ENCODE measurements at regions not wholly inside any gene's neighbourhood (a gene's known extent, or its start where the extent isn't known, plus 50 kb on each side); places are given as distances from the start of the nearest gene placed in this dataset.
"Not testable (repeated sequence)": the region's sequence is repeated elsewhere in the genome, so short reads cannot be mapped to it uniquely, and the experiment has no call there.

DNA sequence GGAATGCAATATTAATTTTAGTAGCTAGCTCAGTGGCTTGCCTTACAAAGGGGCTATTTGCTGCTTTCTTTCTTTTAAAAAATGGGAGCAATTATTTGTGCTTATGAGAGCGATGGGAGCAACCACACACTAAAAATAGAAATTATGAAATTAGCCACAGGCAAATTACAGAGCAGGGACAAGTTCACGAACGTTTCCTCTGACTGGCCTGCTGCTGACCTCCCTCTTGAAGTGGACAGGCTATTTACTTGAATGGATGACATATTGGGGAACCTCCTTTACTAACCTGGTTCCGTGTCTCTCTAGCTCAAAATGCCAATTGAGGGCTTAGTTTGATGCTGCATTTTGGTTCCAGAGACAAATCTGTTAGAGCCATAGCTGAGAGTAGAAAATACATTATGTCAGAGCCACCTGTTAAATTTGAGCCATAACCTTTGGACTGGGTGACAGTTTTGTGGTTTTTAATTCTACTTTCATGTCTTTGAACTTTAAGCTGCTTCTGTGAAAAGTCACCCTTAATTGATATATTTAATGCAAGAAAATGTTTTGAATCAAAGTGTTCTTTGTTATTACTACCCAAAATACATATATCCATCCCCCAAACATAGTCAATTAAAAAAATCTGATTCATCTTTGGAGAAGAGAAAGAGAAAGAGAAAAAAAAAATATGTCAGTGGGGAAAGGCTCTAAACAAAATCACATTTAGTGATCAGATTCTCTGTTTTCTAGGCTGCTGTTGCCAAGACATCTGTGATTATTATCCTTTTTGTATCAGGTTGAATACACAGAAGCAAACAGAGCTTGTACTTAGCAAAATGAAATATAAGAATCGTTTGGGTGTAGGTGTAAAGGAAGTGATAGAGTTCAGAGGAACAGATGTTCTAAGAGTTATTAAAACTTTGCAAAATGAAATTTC, 351.9 kb downstream of the ADGRL2 start:
- in situ Hi-C loops (cut with HindIII; ENCODE audit: low sequenced_read_pairs), result no loop called here

DNA sequence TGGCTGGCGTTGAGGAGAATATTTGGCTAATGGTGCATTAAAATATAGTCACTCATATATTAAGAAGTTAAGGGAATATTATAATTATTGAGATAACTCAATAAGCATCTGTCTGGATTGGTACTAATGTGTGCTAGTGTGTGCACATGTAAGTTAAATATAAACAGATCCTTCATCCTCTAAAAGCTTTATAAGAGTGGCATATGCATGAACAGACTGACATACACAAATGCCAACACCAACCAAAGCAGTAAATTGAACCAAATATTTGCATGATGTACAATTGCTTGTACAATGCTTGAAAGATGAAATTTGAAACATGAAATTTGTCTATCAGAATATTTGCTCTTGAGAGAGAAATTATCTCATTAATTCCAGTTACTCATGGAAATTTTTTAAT, 344.9 kb downstream of the ADGRL2 start:
- in situ Hi-C loops (cut with HindIII; ENCODE audit: low sequenced_read_pairs), result no loop called here

DNA sequence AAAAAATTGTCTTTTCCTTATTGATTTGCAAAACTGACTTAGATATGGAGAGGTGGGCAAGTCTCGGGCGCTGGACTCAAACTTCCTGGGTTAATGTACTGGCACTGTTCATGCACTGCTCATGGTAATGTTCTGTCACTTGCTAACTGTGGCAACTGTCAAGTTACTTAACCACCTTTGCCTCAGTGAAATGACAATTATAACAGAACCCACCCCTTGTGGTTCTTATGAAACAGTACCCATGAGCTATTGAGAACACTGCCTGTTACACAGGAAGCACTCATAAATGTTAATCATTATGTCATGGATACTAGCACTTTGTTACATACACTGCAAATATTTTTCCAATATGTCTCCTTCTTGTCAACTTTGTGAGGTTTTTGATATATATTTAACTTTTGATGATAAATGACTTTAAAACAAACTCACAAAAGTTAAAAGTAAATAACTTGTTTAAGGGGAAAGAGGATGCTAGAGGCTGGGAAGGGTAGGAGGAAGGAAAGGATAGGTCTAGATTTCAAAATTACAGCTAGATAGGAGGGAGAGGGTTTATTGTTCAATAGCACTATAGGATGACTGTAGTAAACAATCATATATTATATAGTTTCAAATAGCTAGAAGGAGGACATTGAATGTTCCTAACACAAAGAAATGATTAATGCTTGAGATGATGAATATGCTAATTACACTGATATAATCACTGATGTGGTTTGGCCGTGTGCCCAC, 342.5 kb downstream of the ADGRL2 start:
- in situ Hi-C loops (cut with HindIII; ENCODE audit: low sequenced_read_pairs), result no loop called here

DNA sequence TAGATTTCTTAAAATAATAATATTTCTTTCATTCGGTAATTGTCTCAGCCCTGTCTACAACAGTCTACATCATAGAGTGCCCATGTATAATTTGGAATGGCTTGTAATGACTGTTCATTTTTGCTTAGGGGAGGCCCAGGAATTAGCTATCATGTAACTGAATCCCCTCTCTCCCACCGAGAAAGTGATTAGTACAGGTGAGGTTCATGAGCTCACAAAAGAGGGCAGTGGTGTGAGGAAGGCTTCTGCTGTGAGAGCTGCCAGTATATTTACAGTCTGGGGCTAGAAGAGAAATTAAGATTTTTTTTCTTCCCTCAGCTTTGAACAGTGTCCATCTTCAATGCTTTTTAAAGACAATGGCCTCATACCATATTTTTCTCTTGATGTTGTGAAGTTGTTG, 340.7 kb downstream of the ADGRL2 start:
- in situ Hi-C loops (cut with HindIII; ENCODE audit: low sequenced_read_pairs), result no loop called here

DNA sequence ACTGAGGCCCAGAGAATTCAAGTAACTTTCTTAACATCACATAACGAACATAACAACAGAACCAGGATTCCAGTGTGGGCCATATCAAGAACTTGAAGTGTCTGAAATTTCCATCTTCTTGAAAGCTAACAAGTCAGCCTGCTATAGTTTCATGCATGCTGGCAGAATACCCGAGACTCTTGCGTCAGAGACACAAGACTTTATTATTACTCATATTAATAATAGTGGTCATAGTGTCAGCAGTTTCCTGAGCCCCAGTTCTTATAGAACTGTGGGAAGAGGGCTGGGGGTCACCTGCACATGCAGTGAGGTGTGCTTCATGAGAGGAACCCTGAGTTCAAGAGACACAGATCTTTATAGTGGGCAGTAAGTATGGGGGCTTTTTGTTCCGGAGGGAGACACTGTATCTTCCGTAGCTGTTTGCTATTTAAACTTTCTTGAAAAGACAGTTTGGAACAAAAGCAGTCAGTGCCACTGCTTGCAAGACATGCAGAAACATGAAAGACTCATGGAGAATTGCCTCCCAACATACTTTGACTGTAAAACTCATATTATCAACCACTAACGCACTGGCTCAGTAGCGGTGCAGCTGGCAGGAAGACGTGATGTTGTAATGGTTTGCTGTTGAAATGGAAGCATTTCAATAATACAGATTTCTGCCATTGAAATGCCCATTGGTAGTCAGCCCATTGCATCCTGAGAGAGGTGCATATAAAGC, 339.2 kb downstream of the ADGRL2 start:
- in situ Hi-C loops (cut with HindIII; ENCODE audit: low sequenced_read_pairs), result no loop called here

DNA sequence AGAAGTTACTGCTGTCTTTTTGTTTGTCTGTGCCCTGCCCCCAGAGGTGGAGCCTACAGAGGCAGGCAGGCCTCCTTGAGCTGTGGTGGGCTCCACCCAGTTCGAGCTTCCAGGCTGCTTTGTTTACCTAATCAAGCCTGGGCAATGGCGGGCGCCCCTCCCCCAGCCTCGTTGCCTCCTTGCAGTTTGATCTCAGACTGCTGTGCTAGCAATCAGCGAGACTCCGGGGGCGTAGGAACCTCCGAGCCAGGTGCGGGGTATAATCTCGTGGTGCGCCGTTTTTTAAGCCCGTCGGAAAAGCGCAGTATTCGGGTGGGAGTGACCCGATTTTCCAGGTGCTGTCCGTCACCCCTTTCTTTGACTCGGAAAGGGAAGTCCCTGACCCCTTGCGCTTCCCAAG, 335.6 kb downstream of the ADGRL2 start:
- in situ Hi-C loops (cut with HindIII; ENCODE audit: low sequenced_read_pairs), result not testable (repeated sequence)

DNA sequence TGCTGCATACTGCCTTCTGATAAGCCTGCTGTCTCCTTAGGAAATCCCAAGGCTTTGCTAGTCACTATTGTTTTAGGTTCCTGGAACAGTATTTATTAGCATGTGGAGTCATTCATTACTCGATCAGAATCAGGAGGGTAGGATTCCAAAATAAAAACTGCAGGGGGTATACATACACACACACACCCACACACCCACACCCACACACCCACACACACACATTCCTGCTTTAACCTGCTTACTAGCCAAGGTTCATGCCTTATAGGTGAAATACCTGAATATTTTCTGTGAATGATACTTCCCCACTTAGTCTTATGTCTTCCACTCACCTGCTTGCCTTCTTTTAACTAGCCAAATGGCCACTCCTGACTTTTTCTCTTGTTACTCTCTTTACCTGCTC, 325.1 kb downstream of the ADGRL2 start:
- in situ Hi-C loops (cut with HindIII; ENCODE audit: low sequenced_read_pairs), result no loop called here

DNA sequence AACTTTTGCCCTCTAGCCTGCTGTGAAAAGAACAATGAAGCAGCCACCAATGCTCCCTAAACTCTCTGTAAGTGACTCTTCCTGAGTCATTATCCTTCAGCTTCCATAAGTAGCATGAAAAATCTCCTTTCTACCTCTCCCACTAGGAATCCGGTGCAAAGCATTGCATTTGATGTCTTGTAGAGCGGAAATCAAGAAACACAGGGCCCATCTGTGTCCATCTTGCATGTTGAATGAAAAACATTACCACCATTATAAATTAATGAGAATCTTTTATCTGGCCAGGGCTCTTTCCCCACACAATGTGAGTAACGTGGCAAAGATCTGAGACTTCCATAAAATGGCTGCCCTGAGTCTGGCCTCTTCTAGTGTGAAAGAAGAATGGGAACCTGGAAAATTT, 324.4 kb downstream of the ADGRL2 start:
- in situ Hi-C loops (cut with HindIII; ENCODE audit: low sequenced_read_pairs), result no loop called here

DNA sequence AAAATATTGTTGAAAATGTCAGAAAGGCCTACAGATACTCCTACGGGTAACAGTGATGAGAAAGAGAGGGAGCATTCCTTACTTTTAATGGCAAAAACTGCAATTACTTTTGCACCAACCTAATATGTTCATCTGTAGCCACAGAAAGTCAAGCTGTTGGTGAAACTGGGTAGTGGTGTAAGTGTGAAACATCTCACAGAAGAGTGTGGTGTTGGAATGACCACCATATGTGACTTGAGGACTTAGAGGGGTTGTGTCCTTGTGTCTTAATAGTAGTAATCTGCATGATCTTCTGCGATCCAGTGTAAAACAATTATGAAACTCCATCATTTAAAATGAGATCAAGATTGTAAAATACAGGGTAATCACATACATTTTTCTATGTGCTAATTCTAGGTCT, 320.7 kb downstream of the ADGRL2 start:
- in situ Hi-C loops (cut with HindIII; ENCODE audit: low sequenced_read_pairs), result no loop called here

DNA sequence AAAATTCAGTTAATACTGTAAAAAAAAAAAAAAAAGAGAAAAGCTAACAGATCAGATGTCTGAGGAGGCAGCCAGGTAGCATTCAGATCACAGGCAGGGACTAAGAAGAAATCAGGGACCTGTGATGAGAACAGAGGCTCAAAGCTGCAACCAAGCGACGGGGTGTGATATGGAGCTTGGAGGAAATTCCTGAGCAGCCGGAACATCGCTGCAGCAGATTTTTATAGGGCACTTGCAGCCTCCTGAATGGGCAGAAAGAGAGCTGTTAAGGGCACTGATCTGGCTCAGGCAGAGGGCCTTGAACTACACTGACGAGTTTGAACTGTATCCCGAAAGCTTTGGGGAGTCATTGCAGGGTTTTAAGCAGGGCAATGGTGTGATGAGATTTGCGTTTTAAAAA, 315.4 kb downstream of the ADGRL2 start:
- in situ Hi-C loops (cut with HindIII; ENCODE audit: low sequenced_read_pairs), result no loop called here

DNA sequence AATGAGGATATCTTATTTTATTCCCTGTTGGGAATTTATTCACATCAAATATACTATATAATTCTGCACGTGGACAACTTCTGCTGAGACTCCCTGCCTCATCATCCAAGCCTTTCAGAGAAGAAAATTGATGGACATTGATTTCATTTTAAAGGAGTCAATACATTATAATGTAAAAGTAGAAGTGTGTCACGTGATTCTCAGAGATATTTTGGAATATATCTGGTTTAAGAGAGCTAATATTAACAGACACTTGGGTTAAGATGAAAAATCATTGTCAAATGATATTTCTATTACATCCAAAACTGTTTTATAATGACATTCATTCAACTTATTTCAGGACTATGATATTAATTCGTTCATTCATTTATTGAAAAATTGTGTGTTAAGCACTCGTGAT, 314.2 kb downstream of the ADGRL2 start:
- in situ Hi-C loops (cut with HindIII; ENCODE audit: low sequenced_read_pairs), result no loop called here

DNA sequence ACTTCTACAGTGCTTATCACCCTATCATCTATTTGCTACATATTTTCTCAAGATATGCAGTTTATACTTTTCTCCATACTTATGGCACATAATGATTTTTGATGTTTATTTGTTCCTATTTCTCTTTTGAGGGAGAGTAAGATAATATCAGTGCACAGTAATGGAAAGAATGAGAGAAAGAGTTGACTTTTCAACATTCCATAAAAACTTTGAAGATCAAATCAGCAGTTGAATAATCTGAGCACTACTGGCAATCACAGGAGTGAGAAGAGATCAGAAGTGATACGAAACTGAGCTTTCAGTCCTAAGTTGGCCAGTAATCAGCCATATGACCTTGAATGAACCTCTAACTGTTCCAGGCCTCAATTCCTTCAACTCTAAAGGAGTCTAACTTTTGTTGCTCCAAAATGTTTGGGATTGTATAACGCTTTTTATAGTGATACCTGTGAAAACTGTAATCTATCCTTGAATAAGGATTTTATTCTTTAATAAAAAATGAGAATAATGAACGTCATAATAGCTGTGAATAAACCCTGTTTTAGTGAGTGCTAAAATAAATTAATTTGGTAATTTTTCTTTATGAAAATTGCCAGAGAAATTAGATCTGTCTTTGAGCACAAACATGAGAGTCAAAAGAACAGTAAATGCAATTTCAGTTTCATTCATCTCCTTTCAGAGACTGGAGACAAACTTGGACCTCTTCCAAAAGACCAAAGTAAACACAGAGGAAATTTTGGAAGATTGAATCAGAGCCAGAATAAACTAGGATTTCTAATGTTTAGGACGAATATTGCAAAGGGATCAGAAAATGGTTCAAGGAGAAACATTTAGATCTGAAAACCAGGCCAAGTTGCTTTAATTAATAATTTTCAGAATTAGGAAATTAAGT, 309.9 kb downstream of the ADGRL2 start:
- in situ Hi-C loops (cut with HindIII; ENCODE audit: low sequenced_read_pairs), result no loop called here

DNA sequence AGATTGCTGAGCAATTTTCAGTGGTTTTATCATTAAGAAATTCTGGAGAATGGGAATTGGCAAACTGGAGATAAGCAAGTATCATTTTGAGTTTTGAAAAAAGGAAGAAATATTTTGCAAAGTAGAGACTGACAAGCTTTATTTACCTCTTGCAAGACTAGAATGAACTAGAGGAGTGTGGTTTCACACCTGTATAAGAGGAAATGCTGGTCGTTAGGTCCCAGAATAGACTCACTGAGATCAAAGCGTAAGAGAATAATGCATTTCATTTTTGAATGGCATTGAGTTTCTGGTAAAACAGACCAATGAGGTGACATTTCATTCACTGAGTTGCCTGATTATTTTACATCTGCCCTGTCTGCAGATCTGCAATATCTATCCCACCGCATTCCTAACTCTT, 308.1 kb downstream of the ADGRL2 start:
- in situ Hi-C loops (cut with HindIII; ENCODE audit: low sequenced_read_pairs), result no loop called here

DNA sequence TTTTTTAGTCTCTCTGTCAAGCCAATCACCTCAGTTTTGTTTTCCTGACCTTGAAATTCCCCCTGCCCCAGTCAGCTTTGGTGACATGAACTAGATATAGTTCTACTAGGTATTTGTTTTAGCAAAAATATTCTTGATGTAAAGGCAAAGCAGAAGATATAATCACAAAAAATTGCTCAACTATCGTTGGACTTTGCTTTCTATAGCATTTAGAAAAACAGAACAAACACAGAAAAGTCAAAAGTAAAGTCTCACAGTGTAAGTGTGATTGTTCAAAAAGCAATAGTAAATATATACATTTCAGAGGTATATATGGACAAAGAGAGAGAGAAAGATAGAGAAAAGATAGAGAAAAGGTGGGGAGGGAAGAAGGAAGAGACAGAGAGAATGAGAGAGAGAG, 305.9 kb downstream of the ADGRL2 start:
- in situ Hi-C loops (cut with HindIII; ENCODE audit: low sequenced_read_pairs), result no loop called here

DNA sequence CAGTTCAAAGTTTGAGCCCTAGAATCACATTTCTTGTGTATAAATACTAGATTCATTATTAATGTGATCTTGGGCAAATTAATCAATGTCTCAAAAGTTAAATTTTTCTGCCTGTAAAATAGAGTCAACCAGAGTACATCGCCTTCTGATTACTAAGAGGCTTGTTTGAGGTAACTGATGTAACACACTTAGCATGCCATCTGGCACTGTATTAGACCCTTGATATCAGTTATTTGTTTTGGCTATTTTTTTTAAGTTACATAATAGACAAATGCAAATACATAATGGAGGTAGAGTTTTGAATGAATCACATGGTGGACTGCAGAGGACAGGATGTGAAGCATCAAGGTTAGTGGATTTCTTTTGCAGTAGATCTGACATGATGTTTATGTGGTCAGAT, 298.4 kb downstream of the ADGRL2 start:
- in situ Hi-C loops (cut with HindIII; ENCODE audit: low sequenced_read_pairs), result no loop called here

DNA sequence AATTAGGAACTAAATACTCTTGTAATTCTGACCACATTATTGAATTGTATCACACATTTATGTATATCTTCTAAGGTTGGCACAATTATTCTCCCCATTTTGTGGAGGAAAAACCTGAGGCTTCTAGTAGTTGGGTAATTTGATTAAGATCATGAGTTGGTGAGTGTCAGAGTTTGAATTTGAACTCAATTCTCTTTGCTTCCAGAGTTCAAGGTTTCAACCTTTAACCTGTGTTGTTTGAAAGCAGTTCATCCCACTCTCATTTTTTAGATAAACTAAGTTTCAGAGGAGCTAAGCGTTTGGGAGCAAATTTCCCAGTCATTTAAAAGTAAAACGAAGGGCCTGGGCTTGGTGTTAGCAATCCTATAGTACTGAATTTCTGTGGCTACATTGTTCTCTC, 293.4 kb downstream of the ADGRL2 start:
- in situ Hi-C loops (cut with HindIII; ENCODE audit: low sequenced_read_pairs), result no loop called here

DNA sequence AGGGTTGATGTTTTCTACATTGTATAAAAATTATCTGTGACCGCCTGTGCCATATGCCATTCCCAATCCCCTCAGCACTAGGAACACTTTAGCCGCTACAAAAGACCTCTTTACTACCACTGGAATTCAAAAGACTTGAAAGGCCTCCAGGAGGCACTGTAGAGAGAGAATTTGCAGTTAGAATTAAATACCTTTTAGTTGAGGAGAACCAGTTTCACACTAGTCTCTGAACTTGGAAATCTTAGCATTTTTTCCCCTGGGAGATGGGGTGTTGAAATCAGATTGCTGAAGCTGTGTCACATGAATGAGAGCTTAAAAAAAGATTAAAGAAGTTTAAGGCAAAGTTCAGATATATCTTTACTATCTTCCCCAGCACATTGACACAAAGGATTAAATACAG, 291.0 kb downstream of the ADGRL2 start:
- in situ Hi-C loops (cut with HindIII; ENCODE audit: low sequenced_read_pairs), result no loop called here

DNA sequence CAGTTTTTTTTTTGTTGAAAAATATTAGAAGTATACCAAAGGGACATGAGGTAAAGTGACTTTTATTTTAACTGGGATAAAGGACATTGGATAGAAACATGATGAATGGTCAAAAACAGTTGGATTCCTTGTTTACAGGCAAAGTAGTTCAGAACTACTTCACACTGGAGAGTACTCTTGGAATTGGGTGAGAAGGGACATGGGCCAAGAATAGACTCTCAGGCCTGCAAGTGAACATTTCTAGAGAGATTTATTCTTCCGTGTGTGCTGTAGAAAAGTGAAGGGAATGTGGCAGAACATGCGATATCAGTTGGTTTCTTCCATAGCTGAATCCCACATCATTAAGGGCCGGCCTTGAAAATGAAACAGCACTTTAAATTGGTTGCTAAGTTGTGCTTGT, 290.5 kb downstream of the ADGRL2 start:
- in situ Hi-C loops (cut with HindIII; ENCODE audit: low sequenced_read_pairs), result no loop called here

DNA sequence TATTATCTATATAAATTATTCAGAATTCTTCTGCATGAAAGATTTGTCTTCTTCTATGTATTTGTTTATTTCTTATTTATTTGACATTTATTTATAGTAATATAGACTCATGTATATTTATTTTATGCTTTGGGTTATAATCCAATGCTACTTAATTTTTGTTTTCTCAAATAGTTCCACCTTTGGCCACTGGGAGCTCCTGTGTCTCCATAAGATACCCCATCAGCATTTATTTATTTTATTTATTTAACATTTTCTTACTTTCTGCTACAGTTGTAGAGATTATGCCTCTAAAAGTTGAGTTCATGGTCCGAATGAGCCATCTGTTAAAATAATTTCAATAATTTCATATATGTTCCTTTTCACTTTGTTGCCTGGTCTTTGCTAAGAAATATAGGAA, 289.4 kb downstream of the ADGRL2 start:
- in situ Hi-C loops (cut with HindIII; ENCODE audit: low sequenced_read_pairs), result no loop called here

DNA sequence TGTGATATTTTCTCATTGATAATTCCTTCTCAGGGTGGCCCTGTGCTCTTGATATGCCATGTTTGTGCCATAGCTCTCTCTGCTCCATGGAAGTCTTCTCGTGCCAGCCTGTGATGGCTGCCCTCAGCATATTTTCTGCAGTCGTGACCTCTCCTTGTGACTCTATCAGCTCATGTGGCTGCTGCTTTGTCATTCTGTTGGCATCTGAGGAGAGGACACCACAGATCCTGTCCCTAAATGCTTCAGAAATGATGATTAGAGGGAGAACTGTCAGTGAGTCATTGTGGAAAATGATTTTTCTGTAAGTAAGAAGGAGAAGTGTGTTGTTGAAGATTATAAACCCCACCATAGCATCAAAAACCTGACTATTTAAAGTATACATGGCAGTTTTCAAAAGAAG, 286.0 kb downstream of the ADGRL2 start:
- in situ Hi-C loops (cut with HindIII; ENCODE audit: low sequenced_read_pairs), result no loop called here

DNA sequence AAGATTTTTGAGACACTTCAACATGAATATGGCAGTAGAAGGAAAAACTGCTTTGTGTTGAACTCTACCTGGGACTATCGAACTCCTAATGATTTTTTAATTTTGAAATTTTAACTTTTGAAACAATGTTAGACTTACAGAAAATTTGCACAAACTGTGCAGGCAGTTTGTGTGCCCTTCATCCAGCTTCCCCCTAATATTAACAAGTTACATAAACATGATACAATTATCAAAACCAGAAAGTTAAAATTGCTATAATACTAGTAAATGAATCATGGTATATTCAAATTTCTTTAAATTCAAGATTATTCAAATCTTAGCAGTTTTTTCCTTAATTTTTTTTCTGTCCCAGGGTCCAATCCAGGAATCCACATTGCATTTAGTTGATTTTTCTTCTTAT, 278.9 kb downstream of the ADGRL2 start:
- in situ Hi-C loops (cut with HindIII; ENCODE audit: low sequenced_read_pairs), result no loop called here
